CD4-positive, CD25-positive, alpha-beta regulatory T cell (primary cell): ENCODE measurements at regions not wholly inside any gene's neighbourhood (a gene's known extent, or its start where the extent isn't known, plus 50 kb on each side); places are given as distances from the start of the nearest gene placed in this dataset.

Experiments
- ATAC-seq, 2 donors: fragments of 150-1000 bp; cut with Tn5 transposase; one replicate each; pipeline ENCODE4 v1.10.0; 2021; ENCODE audit warnings: low read depth in 2 of 2, moderate number of reproducible peaks in 2 of 2, moderate library complexity in 1 of 2
- DNase-seq, 3 donors: peaks; one replicate each; pipeline versions ENCODE4 v3.0.0 to v3.0.0-alpha.2; 2012 to 2022; ENCODE audit warnings: mixed read lengths in 1 of 3
- H3K27ac ChIP-seq: one replicate; pipeline ENCODE4 v1.7.0; 2013; ENCODE audit warnings: mild to moderate bottlenecking, low read length; ENCODE audit not compliant: insufficient read depth, poor library complexity, severe bottlenecking
- H3K27me3 ChIP-seq: one replicate; pipeline ENCODE4 v1.7.0; 2013; ENCODE audit warnings: low read length; ENCODE audit not compliant: control insufficient read depth, insufficient read depth
- H3K36me3 ChIP-seq: one replicate; pipeline ENCODE4 v1.7.0; 2013; ENCODE audit warnings: mild to moderate bottlenecking, low read length, moderate library complexity; ENCODE audit not compliant: control insufficient read depth, insufficient read depth
- H3K4me1 ChIP-seq: 2 replicates; pipeline ENCODE4 v1.7.0; 2013; ENCODE audit warnings: mild to moderate bottlenecking, low read length; ENCODE audit not compliant: insufficient read depth, control insufficient read depth, poor library complexity, severe bottlenecking
- H3K4me3 ChIP-seq: one replicate; pipeline ENCODE4 v1.7.0; 2013; ENCODE audit warnings: low read depth, mild to moderate bottlenecking, low read length, moderate library complexity
- H3K9me3 ChIP-seq, 2 experiments: 1 replicate in 1 of 2; 2 replicates in 1 of 2; pipeline ENCODE4 v1.7.0; 2013; ENCODE audit warnings: low read length in 2 of 2, mild to moderate bottlenecking in 1 of 2, moderate library complexity in 1 of 2; ENCODE audit not compliant: control insufficient read depth in 2 of 2
- H3K27ac Mint-ChIP-seq, 3 donors: one replicate each; pipeline ENCODE4 v1.8.0; 2020 to 2022; ENCODE audit warnings: mild to moderate bottlenecking in 3 of 3, mixed read lengths in 3 of 3, moderate library complexity in 2 of 3
- H3K27me3 Mint-ChIP-seq: one replicate; pipeline ENCODE4 v1.8.0; 2022; ENCODE audit warnings: mild to moderate bottlenecking, mixed read lengths
- H3K36me3 Mint-ChIP-seq: one replicate; pipeline ENCODE4 v1.8.0; 2020; ENCODE audit warnings: mixed read lengths
- H3K4me1 Mint-ChIP-seq, 4 donors: one replicate each; pipeline ENCODE4 v1.8.0; 2020 to 2022; ENCODE audit warnings: mixed read lengths in 4 of 4, mild to moderate bottlenecking in 1 of 4
- H3K4me3 Mint-ChIP-seq, 4 donors: one replicate each; pipeline ENCODE4 v1.8.0; 2020 to 2022; ENCODE audit warnings: mild to moderate bottlenecking in 4 of 4, mixed read lengths in 4 of 4, moderate library complexity in 3 of 4
- H3K9me3 Mint-ChIP-seq, 7 donors: one replicate each; pipeline ENCODE4 v1.8.0; 2020 to 2022; ENCODE audit warnings: mixed read lengths in 7 of 7, mild to moderate bottlenecking in 3 of 7, moderate library complexity in 2 of 7

DNA sequence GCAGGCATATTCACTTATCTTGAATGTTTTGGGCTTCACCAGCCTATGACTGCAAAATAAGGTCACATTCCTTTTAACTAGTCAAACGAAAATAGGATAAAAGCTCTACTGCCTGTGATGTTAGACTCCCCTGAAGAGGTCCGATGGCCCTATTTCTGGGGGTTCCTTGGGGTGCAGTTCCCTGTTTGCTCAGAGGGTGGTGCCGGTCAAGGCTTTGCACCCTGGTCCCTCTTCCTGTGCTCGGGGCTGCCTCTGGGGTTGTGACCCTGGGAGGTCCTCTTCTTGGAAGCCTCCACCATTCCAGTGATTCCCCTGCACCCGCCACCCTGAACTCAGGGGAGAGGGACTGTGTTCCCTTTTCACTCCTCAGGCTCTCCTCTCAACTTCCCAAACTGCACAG is 86.7 kb upstream of the ANKRD34C start:
- Histone ChIP-seq H3K4me3 (no peak overlapping the region), H3K27me3 (peaks cover 2% of the 10 kb centered on the region), H3K36me3 (no peaks in the 10 kb centered on the region), H3K9me3 (no peaks in the 10 kb centered on the region), H3K4me1 (no peaks in the 10 kb centered on the region), H3K27ac (no peak overlapping the region)
- H3K36me3 Mint-ChIP-seq, result no peaks in the 10 kb centered on the region
- H3K27ac Mint-ChIP-seq, result no peak overlapping the region
- H3K27me3 Mint-ChIP-seq, result peaks cover 14% of the 10 kb centered on the region
- H3K9me3 Mint-ChIP-seq, result no peaks in the 10 kb centered on the region
- ATAC-seq, result no peak
- DNase-seq, result no peak
- H3K4me3 Mint-ChIP-seq, result no peak overlapping the region
- no peaks in the 10 kb centered on the region for H3K4me1 Mint-ChIP-seq

DNA sequence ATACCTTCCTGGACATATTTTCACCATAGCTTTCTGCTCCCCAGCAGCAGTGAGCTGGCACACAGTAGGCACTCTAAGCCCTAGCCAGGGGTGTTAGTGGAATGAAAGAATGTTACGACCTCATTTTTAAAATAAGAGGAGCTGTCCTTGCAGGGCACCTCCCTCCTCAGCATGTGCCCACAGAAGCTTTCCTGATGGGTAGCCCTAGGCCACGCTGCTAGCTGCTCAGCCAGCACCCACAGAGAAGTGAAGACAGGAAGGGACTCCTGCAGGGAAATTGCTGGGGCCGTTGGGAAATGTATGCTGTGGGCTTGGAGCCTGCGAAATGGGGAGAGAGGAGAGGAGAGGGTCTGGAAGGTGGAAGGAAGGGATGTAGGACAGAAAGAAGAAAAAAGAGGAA is 87.3 kb upstream of the ANKRD34C start:
- Histone ChIP-seq H3K27ac (no peak overlapping the region), H3K27me3 (peaks cover 2% of the 10 kb centered on the region), H3K4me3 (no peak overlapping the region), H3K36me3 (no peaks in the 10 kb centered on the region), H3K4me1 (no peaks in the 10 kb centered on the region), H3K9me3 (no peaks in the 10 kb centered on the region)
- peaks cover 15% of the 10 kb centered on the region for H3K27me3 Mint-ChIP-seq
- no peaks in the 10 kb centered on the region for H3K36me3 Mint-ChIP-seq
- H3K9me3 Mint-ChIP-seq, result no peaks in the 10 kb centered on the region
- H3K4me3 Mint-ChIP-seq, result no peak overlapping the region
- no peaks in the 10 kb centered on the region for H3K4me1 Mint-ChIP-seq
- no peak overlapping the region for H3K27ac Mint-ChIP-seq
- ATAC-seq, result no peak
- no peak for DNase-seq

DNA sequence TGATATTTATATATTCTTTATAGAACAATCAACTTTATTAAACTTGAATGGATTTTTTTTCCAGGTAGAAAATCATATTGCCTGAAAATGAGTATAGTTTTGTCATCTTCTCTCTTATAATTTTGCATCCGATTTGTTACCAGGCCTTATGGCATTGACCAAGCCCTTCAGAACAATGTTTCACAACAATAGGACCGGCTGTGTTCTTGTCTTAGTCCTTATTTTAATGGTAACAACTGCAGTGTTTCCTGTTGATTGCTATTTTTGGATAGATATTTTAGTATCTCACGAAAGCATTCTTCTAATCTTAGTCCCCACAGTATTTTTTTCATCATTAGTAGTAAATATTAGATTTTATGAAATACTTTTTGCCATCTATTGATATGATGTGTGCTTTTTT is 88.1 kb upstream of the ANKRD34C start:
- no peak overlapping the region for H3K27ac Mint-ChIP-seq
- H3K9me3 ChIP-seq, result no peaks in the 10 kb centered on the region
- no peaks in the 10 kb centered on the region for H3K36me3 Mint-ChIP-seq
- no peaks in the 10 kb centered on the region for H3K9me3 Mint-ChIP-seq
- H3K4me3 Mint-ChIP-seq, result no peak overlapping the region
- no peak for ATAC-seq
- no peaks in the 10 kb centered on the region for H3K4me1 ChIP-seq
- no peaks in the 10 kb centered on the region for H3K4me1 Mint-ChIP-seq
- peaks cover 15% of the 10 kb centered on the region for H3K27me3 Mint-ChIP-seq
- H3K27me3 ChIP-seq, result peaks cover 2% of the 10 kb centered on the region
- H3K27ac ChIP-seq, result no peak overlapping the region
- H3K4me3 ChIP-seq, result no peak overlapping the region
- H3K36me3 ChIP-seq, result no peaks in the 10 kb centered on the region
- no peak for DNase-seq

DNA sequence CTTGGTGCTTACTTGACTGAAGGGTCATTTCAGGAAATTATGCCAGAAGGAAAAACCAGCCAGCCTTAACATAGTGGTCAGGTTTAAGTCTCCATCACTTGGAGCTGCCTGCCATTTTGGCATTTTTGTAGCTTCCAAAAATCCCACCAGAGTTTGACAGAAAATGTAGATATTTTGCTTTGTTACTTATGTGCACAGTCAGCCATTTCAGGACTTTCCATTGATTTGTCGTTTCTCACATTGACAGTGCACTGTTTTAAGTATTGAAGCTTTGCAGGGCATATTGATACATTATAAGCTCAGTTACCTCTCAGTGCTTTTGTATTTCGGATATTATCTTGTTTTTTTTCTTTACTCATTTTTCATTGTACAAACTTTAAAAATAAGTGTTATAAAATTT is 89.0 kb upstream of the ANKRD34C start:
- Histone ChIP-seq H3K4me1 (no peaks in the 10 kb centered on the region), H3K4me3 (no peak overlapping the region), H3K27ac (no peak overlapping the region), H3K9me3 (no peaks in the 10 kb centered on the region), H3K36me3 (no peaks in the 10 kb centered on the region), H3K27me3 (peaks cover 2% of the 10 kb centered on the region)
- Mint-ChIP-seq H3K9me3 (no peaks in the 10 kb centered on the region), H3K4me1 (no peaks in the 10 kb centered on the region), H3K4me3 (no peak overlapping the region), H3K27me3 (peaks cover 9% of the 10 kb centered on the region), H3K36me3 (no peaks in the 10 kb centered on the region), H3K27ac (no peak overlapping the region)
- ATAC-seq, result no peak
- no peak for DNase-seq

DNA sequence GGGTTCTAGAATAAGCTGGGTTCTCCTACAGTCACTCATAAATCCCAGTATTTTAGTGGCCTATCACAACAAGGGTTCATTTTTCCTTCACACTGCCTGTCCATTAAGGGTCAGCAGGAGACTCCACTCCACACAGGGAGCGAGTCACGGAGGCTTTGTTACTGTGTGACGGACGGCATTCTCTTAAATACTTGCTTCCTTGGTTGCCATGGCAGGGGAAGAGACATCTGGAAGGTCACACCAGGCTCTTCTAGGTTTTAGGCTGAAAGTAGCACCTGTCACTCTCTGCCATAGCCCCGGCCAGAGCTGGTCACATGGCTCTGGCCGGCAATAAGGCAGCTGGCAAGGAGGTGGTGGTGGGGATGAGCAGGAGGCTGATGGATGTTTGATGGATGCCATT is 89.4 kb upstream of the ANKRD34C start:
- no peak overlapping the region for H3K4me3 ChIP-seq
- no peak overlapping the region for H3K27ac Mint-ChIP-seq
- no peaks in the 10 kb centered on the region for H3K9me3 ChIP-seq
- H3K27me3 Mint-ChIP-seq, result peaks cover 9% of the 10 kb centered on the region
- H3K27ac ChIP-seq, result no peak overlapping the region
- H3K36me3 ChIP-seq, result no peaks in the 10 kb centered on the region
- H3K4me3 Mint-ChIP-seq, result no peak overlapping the region
- peaks cover 2% of the 10 kb centered on the region for H3K27me3 ChIP-seq
- no peaks in the 10 kb centered on the region for H3K4me1 ChIP-seq
- ATAC-seq, result no peak
- H3K4me1 Mint-ChIP-seq, result no peaks in the 10 kb centered on the region
- no peaks in the 10 kb centered on the region for H3K9me3 Mint-ChIP-seq
- DNase-seq, result no peak
- no peaks in the 10 kb centered on the region for H3K36me3 Mint-ChIP-seq

DNA sequence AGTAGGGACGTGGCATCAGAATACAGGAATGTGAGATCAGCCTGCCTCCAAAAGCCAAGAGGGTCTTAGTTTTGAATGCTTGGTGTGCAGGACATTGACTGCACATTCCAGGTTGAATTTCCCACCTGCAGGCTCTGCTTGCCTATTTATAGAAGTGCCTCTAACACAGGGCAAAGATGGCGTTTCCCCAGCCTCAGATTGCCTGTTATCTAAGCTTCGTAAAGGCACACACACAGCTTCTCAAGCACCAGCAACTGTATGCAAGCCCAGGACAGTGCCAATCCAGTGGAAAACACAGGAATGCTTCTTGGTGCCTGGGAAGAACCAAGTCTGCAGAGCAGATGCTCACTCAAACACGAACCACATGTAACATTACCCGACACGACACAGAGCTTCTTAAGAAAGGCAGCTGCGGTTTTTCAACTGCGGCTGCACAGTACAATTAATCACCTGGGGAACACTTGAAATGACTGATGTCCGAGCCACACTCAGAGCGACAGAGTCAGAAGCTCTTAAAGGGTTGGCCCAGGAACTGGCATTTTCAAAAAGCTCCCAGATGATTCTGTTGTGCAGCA is 90.0 kb upstream of the ANKRD34C start:
- no peaks in the 10 kb centered on the region for H3K36me3 Mint-ChIP-seq
- H3K27ac Mint-ChIP-seq, result no peak overlapping the region
- Histone ChIP-seq H3K9me3 (no peaks in the 10 kb centered on the region), H3K4me3 (no peak overlapping the region), H3K27me3 (peaks cover 2% of the 10 kb centered on the region), H3K27ac (no peak overlapping the region), H3K36me3 (no peaks in the 10 kb centered on the region), H3K4me1 (no peaks in the 10 kb centered on the region)
- ATAC-seq (no peak), DNase-seq (no peak)
- no peaks in the 10 kb centered on the region for H3K4me1 Mint-ChIP-seq
- H3K4me3 Mint-ChIP-seq, result no peak overlapping the region
- peaks cover 9% of the 10 kb centered on the region for H3K27me3 Mint-ChIP-seq
- no peaks in the 10 kb centered on the region for H3K9me3 Mint-ChIP-seq

DNA sequence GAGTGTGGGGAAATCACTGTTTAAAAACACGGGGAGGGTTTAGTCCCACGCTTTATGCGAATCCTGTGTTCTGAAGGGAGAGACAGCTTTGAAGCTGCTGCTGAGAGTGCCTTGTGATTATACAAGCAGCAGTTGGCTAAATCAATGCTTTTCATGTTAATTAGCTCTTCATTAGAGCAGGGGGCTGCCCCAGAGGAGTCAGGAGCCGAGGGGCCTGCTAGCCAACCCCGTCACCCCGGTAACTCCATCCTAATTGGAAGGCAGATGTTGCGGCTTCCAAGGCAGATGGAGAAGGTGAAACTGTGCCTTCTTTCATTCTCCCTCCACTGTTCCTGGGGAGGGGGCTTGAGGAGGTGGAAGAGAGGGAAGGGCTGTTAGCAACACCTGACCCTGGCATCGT is 92.4 kb upstream of the ANKRD34C start:
- ATAC-seq, result no peak
- H3K9me3 ChIP-seq, result no peaks in the 10 kb centered on the region
- H3K27ac ChIP-seq, result no peak overlapping the region
- no peak for DNase-seq
- no peaks in the 10 kb centered on the region for H3K27me3 ChIP-seq
- H3K4me3 ChIP-seq, result no peak overlapping the region
- Mint-ChIP-seq H3K36me3 (no peaks in the 10 kb centered on the region), H3K4me3 (no peak overlapping the region), H3K9me3 (no peaks in the 10 kb centered on the region), H3K27me3 (peaks cover 15% of the 10 kb centered on the region), H3K4me1 (peaks cover 0 to 2% (median 0%) of the 10 kb centered on the region in 4 donors), H3K27ac (no peak overlapping the region)
- H3K4me1 ChIP-seq, result no peaks in the 10 kb centered on the region
- H3K36me3 ChIP-seq, result no peaks in the 10 kb centered on the region

DNA sequence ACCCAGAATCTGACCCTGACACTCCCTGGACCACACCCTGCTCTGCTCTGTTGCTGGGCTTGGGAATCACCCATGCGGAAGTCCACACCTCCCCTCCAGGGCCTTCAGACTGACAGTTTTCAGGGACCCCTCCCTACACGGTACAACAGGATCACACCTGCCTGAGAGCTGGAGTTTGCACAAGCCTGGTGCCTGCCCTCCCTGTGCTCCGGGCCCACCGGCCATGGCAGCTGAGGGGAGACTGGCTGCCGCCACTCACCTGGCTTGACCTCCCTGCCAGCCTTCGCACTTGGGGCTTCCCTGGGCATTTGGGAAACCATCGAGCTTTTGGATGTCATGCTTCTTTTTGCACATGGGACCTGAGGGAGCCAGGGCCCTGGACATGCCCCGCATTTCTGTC is 95.9 kb upstream of the ANKRD34C start:
- Histone ChIP-seq H3K27ac (no peak overlapping the region), H3K9me3 (no peaks in the 10 kb centered on the region), H3K4me3 (no peak overlapping the region), H3K27me3 (no peaks in the 10 kb centered on the region), H3K4me1 (no peaks in the 10 kb centered on the region), H3K36me3 (no peaks in the 10 kb centered on the region)
- Mint-ChIP-seq H3K9me3 (peaks cover 0 to 1% (median 0%) of the 10 kb centered on the region in 7 donors), H3K4me1 (peaks cover 0 to 2% (median under 1%) of the 10 kb centered on the region in 4 donors), H3K27ac (no peak overlapping the region), H3K36me3 (no peaks in the 10 kb centered on the region), H3K27me3 (peaks cover 11% of the 10 kb centered on the region), H3K4me3 (no peak overlapping the region)
- no peak for DNase-seq
- no peak for ATAC-seq
